GM23248 (cell line): ENCODE measurements at regions not wholly inside any gene's neighbourhood (a gene's known extent, or its start where the extent isn't known, plus 50 kb on each side); places are given as distances from the start of the nearest gene placed in this dataset.

Experiments used
- EZH2 ChIP-seq: fragments of 200-600 bp; sonication (generic); IDR thresholded peaks from 2 replicates; pipeline ENCODE4 v1.6.1; 2018; ENCODE audit warnings: antibody characterized with exemption, mild to moderate bottlenecking; ENCODE audit not compliant: insufficient read depth, poor library complexity, severe bottlenecking
- EZH2phosphoT487 ChIP-seq: fragments of 200-600 bp; sonication (generic); IDR thresholded peaks from 2 replicates; pipeline ENCODE4 v1.6.1; 2018; ENCODE audit warnings: antibody characterized with exemption, moderate library complexity, mild to moderate bottlenecking, low read depth; ENCODE audit not compliant: insufficient read depth

- TF ChIP-seq EZH2 (no peak), EZH2phosphoT487 (no peak)
These were observed 286.1 kb downstream of the SEC14L1 start for GRCh38 chr17:77426676-77427386.
